ENCODE measurements at regions not wholly inside any gene's neighbourhood (a gene's known extent, or its start where the extent isn't known, plus 50 kb on each side); places are given as distances from the start of the nearest gene placed in this dataset.

- no peak for TF ChIP-seq POLR2A (IDR thresholded peaks at IDR 0.05)
- TF ChIP-seq, protein P1, sequence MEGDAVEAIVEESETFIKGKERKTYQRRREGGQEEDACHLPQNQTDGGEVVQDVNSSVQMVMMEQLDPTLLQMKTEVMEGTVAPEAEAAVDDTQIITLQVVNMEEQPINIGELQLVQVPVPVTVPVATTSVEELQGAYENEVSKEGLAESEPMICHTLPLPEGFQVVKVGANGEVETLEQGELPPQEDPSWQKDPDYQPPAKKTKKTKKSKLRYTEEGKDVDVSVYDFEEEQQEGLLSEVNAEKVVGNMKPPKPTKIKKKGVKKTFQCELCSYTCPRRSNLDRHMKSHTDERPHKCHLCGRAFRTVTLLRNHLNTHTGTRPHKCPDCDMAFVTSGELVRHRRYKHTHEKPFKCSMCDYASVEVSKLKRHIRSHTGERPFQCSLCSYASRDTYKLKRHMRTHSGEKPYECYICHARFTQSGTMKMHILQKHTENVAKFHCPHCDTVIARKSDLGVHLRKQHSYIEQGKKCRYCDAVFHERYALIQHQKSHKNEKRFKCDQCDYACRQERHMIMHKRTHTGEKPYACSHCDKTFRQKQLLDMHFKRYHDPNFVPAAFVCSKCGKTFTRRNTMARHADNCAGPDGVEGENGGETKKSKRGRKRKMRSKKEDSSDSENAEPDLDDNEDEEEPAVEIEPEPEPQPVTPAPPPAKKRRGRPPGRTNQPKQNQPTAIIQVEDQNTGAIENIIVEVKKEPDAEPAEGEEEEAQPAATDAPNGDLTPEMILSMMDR (IDR thresholded peaks at IDR 0.05 in 4 of 5, conservative IDR thresholded peaks at IDR 0.05 in 1 of 5): no peak
Observed at GRCh38 chr2:2405780-2406179, 74.7 kb upstream of the MYT1L start.

Data from gastrocnemius medialis (tissue), 4 donors.